GM12878 (cell line): ENCODE measurements at regions not wholly inside any gene's neighbourhood (a gene's known extent, or its start where the extent isn't known, plus 50 kb on each side); places are given as distances from the start of the nearest gene placed in this dataset.

Experiments used
- ATAC-seq: fragments of 200-7000 bp; cut with Tn5 transposase; 3 replicates; pipeline ENCODE4 v1.9.1; 2020; ENCODE audit warnings: mild to moderate bottlenecking, moderate library complexity
- BruUV-seq: library from RNA; stranded (reverse); fragments of 400-500 nt; replicated peaks from 2 replicates; lab custom pipeline; 2021; lab: Mats Ljungman, UMichigan
- CTCF ChIA-PET: fragments of 300-600 bp; sonication (Branson Sonifier 250); formaldehyde crosslinking; extraction: SDS; loops from one replicate; lab custom pipeline; 2021; ENCODE audit warnings: inconsistent platforms; lab: Yijun Ruan, JAX
- POLR2A ChIA-PET: fragments of 350-600 bp; formaldehyde crosslinking; extraction: SDS; loops from one replicate; lab custom pipeline; 2021; ENCODE audit warnings: inconsistent platforms; lab: Charles Lee
- RAD21 ChIA-PET: fragments of 300-600 bp; sonication (Branson Sonifier 250); formaldehyde crosslinking; loops from one replicate; lab custom pipeline; 2023; ENCODE audit warnings: antibody characterized with exemption; ENCODE audit not compliant: unreplicated experiment; lab: Charles Lee
- SMC1A ChIA-PET: fragments of 300-600 bp; sonication (Branson Sonifier 250); formaldehyde crosslinking; loops from one replicate; lab custom pipeline; 2023; ENCODE audit not compliant: unreplicated experiment, uncharacterized antibody; lab: Charles Lee
- DNase-seq: peaks from one replicate; pipeline ENCODE4 v3.0.0-alpha.2; 2011; ENCODE audit warnings: low read depth, low spot score
- FAIRE-seq: peaks from 3 replicates; lab custom pipeline; 2011; peaks lifted over from hg19 to GRCh38; lab: Jason Lieb, UNC
- H2AFZ ChIP-seq: 2 replicates; pipeline ENCODE4 v1.6.0; 2011; ENCODE audit warnings: low read depth, low read length, control low read depth; ENCODE audit not compliant: control insufficient read depth
- H3K27ac ChIP-seq: 2 replicates; pipeline ENCODE4 v1.5.1; 2011; ENCODE audit warnings: control low read depth; ENCODE audit not compliant: control insufficient read depth, insufficient read depth
- H3K27me3 ChIP-seq, 2 experiments: replicated peaks in 1 of 2; 2 replicates each; pipeline versions ENCODE4 v1.6.0 to v1.6.1; 2011; ENCODE audit warnings: low read length in 1 of 2; ENCODE audit not compliant: control insufficient read depth in 2 of 2, insufficient read depth in 2 of 2
- H3K36me3 ChIP-seq, 2 experiments: 2 replicates each; pipeline ENCODE4 v1.5.1; 2011; ENCODE audit warnings: low read length in 1 of 2; ENCODE audit not compliant: control insufficient read depth in 2 of 2, insufficient read depth in 2 of 2
- H3K4me1 ChIP-seq: 2 replicates; pipeline ENCODE4 v1.6.1; 2011; ENCODE audit warnings: mild to moderate bottlenecking, low read length, moderate library complexity, mixed read lengths; ENCODE audit not compliant: control insufficient read depth, insufficient read depth
- H3K4me2 ChIP-seq: 2 replicates; pipeline ENCODE4 v1.6.0; 2011; ENCODE audit warnings: control low read depth; ENCODE audit not compliant: control insufficient read depth, insufficient read depth
- H3K4me3 ChIP-seq: fragments of 200-600 bp; sonication (generic); 2 replicates; pipeline ENCODE4 v1.5.1; 2016
- H3K79me2 ChIP-seq: 2 replicates; pipeline ENCODE4 v1.6.0; 2011; ENCODE audit warnings: low read length; ENCODE audit not compliant: control insufficient read depth, insufficient read depth
- H3K9ac ChIP-seq: 2 replicates; pipeline ENCODE4 v1.8.0; 2011; ENCODE audit warnings: low read length, control low read depth, mixed read lengths; ENCODE audit not compliant: control insufficient read depth, insufficient read depth
- H3K9me3 ChIP-seq: replicated peaks from 3 replicates; pipeline ENCODE4 v1.5.1; 2011; ENCODE audit warnings: mild to moderate bottlenecking, low read length; ENCODE audit not compliant: control insufficient read depth, insufficient read depth
- H4K20me1 ChIP-seq: 2 replicates; pipeline ENCODE4 v1.6.0; 2011; ENCODE audit not compliant: control insufficient read depth, insufficient read depth
- ASH2L ChIP-seq: fragments of 300-600, 200-600 bp; sonication (generic); IDR thresholded peaks from 2 replicates; pipeline ENCODE4 v1.6.1; 2017; ENCODE audit warnings: low read depth, mild to moderate bottlenecking, borderline replicate concordance
- BRCA1 ChIP-seq: IDR thresholded peaks from 2 replicates; pipeline ENCODE4 v1.6.1; 2011; ENCODE audit warnings: low read depth, low read length, improper control_type of control experiment
- CBX3 ChIP-seq: fragments of 200-600 bp; sonication (generic); IDR thresholded peaks from 2 replicates; pipeline ENCODE4 v1.6.1; 2016; ENCODE audit warnings: low read depth, borderline replicate concordance
- CHD1 ChIP-seq: IDR thresholded peaks from 2 replicates; pipeline ENCODE4 v1.6.1; 2012; ENCODE audit warnings: low read depth, low read length, improper control_type of control experiment
- DPF2 ChIP-seq: fragments of 450-650 bp; IDR thresholded peaks from 2 replicates; pipeline ENCODE4 v1.6.1; 2017; ENCODE audit warnings: mild to moderate bottlenecking
- E2F8 ChIP-seq: fragments of 450-650 bp; IDR thresholded peaks from 2 replicates; pipeline ENCODE4 v1.6.1; 2018; ENCODE audit warnings: mild to moderate bottlenecking, low read depth, moderate library complexity; ENCODE audit not compliant: partially characterized antibody
- ESRRA ChIP-seq: IDR thresholded peaks from 2 replicates; pipeline ENCODE4 v1.6.1; 2012; ENCODE audit warnings: mild to moderate bottlenecking, low read length, improper control_type of control experiment
- MYC ChIP-seq: IDR thresholded peaks from 2 replicates; pipeline ENCODE4 v1.6.1; 2011; ENCODE audit warnings: mild to moderate bottlenecking, low read length, moderate library complexity, inconsistent platforms; ENCODE audit not compliant: insufficient read depth, insufficient replicate concordance, insufficient read length, severe bottlenecking
- PAX8 ChIP-seq: fragments of 450-650 bp; IDR thresholded peaks from 2 replicates; pipeline ENCODE4 v1.6.1; 2017; ENCODE audit warnings: mild to moderate bottlenecking, moderate library complexity
- RAD51 ChIP-seq: fragments of 450-650 bp; IDR thresholded peaks from 2 replicates; pipeline ENCODE4 v1.6.1; 2016; ENCODE audit warnings: moderate library complexity, mild to moderate bottlenecking, inconsistent platforms
- STAT1 ChIP-seq: fragments of 450-650 bp; conservative IDR thresholded peaks from 2 replicates; pipeline ENCODE4 v1.6.1; 2014; ENCODE audit warnings: antibody characterized with exemption, mild to moderate bottlenecking
- ZBTB40 ChIP-seq: fragments of 450-650 bp; IDR thresholded peaks from 2 replicates; pipeline ENCODE4 v1.6.1; 2016; ENCODE audit warnings: mild to moderate bottlenecking, moderate library complexity, borderline replicate concordance
- ZNF24 ChIP-seq: fragments of 450-650 bp; IDR thresholded peaks from 2 replicates; pipeline ENCODE4 v1.6.1; 2017; ENCODE audit warnings: antibody characterized with exemption, mild to moderate bottlenecking
- WGBS: methylation state at CpG from one replicate; pipeline ENCODE4 v1.1.6; 2016; ENCODE audit warnings: low lambda C conversion rate; ENCODE audit not compliant: insufficient replicate concordance, insufficient coverage; ENCODE audit errors: missing lambda C conversion rate; 5-methylcytosine and 5-hydroxymethylcytosine counted together
- in situ Hi-C: fragments of 300-500 bp; cut with MboI; formaldehyde crosslinking; loops from 9 replicates; pipeline ENCODE4 v1.14.3; 2018; ENCODE audit warnings: mixed read lengths
- intact Hi-C: fragments of 100-400 bp; cut with micrococcal nuclease; formaldehyde crosslinking; loops from one replicate; pipeline ENCODE4 v1.14.2; 2022; ENCODE audit not compliant: unreplicated experiment

GRCh38 chr19:34601071-34601470 lies 75.9 kb downstream of the SCGB2B2 start:
- no peak for ATAC-seq
- no peaks in the 10 kb centered on the region; the same call in 2 of the 3 replicates for H3K9me3 ChIP-seq
- BruUV-seq = no TSS peak

More at GRCh38 chr19:34601071-34601470, 75.9 kb downstream of the SCGB2B2 start:
- H3K4me2 ChIP-seq = no peak overlapping the region
- no peaks in the 10 kb centered on the region for H4K20me1 ChIP-seq
- in situ Hi-C loops = no loop called here
- H3K4me3 ChIP-seq = no peak overlapping the region
- H3K27ac ChIP-seq = no peak overlapping the region
- ChIA-PET POLR2A (no interaction called here), RAD21 (no interaction called here), SMC1A (no interaction called here), CTCF (no interaction called here)
- H3K36me3 ChIP-seq = no peaks in the 10 kb centered on the region
- no peaks in the 10 kb centered on the region for H3K79me2 ChIP-seq
- no peak for TF ChIP-seq DPF2
- no peak for TF ChIP-seq MYC
- no peak for TF ChIP-seq ZBTB40
- TF ChIP-seq STAT1 = no peak
- TF ChIP-seq RAD51 = no peak
- no peak for TF ChIP-seq ASH2L
- no peak for TF ChIP-seq BRCA1
- TF ChIP-seq CHD1 = no peak
- TF ChIP-seq ESRRA = no peak
- no peak for TF ChIP-seq CBX3
- no peak for TF ChIP-seq E2F8
- no peak for TF ChIP-seq PAX8
- no peak for TF ChIP-seq ZNF24
- no peak overlapping the region for H3K9ac ChIP-seq
- intact Hi-C loops = no loop called here
- H3K27me3 ChIP-seq = no peaks in the 10 kb centered on the region
- WGBS = 16% methylated on average over 1 of the region's 1 CpG
- H2AFZ ChIP-seq = no peak overlapping the region
- no peak for DNase-seq
- no peak for FAIRE-seq
- no peaks in the 10 kb centered on the region for H3K4me1 ChIP-seq
